Mesenchymal stem cell (in vitro differentiated cells and primary cell): ENCODE measurements at regions not wholly inside any gene's neighbourhood (a gene's known extent, or its start where the extent isn't known, plus 50 kb on each side); places are given as distances from the start of the nearest gene placed in this dataset.
"Not testable (repeated sequence)": the region's sequence is repeated elsewhere in the genome, so short reads cannot be mapped to it uniquely, and the experiment has no call there.

ENCODE experiments used
- DNase-seq: peaks from one replicate; pipeline ENCODE4 v3.0.0-alpha.2; 2013
- H2AFZ ChIP-seq: one replicate; pipeline ENCODE4 v1.6.1; 2013; ENCODE audit warnings: low read depth, mild to moderate bottlenecking, control low read depth, inconsistent platforms, low read length, moderate library complexity
- H2AK5ac ChIP-seq: 2 replicates; pipeline ENCODE4 v1.6.1; 2013; ENCODE audit warnings: low read length, moderate library complexity, mild to moderate bottlenecking, inconsistent platforms; ENCODE audit not compliant: severe bottlenecking
- H2BK120ac ChIP-seq: one replicate; pipeline ENCODE4 v1.6.1; 2013; ENCODE audit warnings: low read depth, mild to moderate bottlenecking, inconsistent platforms, low read length, moderate library complexity
- H2BK12ac ChIP-seq, 2 experiments: one replicate each; pipeline ENCODE4 v1.6.1; 2013; ENCODE audit warnings: inconsistent platforms in 2 of 2, low read length in 2 of 2, mild to moderate bottlenecking in 2 of 2, moderate library complexity in 2 of 2, control low read depth in 1 of 2
- H2BK15ac ChIP-seq: one replicate; pipeline ENCODE4 v1.6.1; 2013; ENCODE audit warnings: mild to moderate bottlenecking, low read depth, inconsistent platforms; ENCODE audit not compliant: poor library complexity, severe bottlenecking
- H2BK5ac ChIP-seq: 2 replicates; pipeline ENCODE4 v1.6.1; 2013; ENCODE audit warnings: low read depth, mild to moderate bottlenecking, low read length, control low read depth, inconsistent platforms; ENCODE audit not compliant: poor library complexity, severe bottlenecking
- H3K14ac ChIP-seq, 2 experiments: one replicate each; pipeline ENCODE4 v1.6.1; 2013; ENCODE audit warnings: inconsistent platforms in 2 of 2, low read length in 2 of 2, control low read depth in 1 of 2, mild to moderate bottlenecking in 1 of 2, moderate library complexity in 1 of 2
- H3K18ac ChIP-seq, 2 experiments: one replicate each; pipeline ENCODE4 v1.6.1; 2013; ENCODE audit warnings: inconsistent platforms in 2 of 2, low read length in 2 of 2, control low read depth in 1 of 2, low read depth in 1 of 2, mild to moderate bottlenecking in 1 of 2
- H3K23ac ChIP-seq, 2 experiments: one replicate each; pipeline ENCODE4 v1.6.1; 2013; ENCODE audit warnings: inconsistent platforms in 2 of 2, low read length in 2 of 2, mild to moderate bottlenecking in 2 of 2, moderate library complexity in 2 of 2, control low read depth in 1 of 2
- H3K27ac ChIP-seq: 2 replicates; pipeline ENCODE4 v1.5.1; 2013; ENCODE audit warnings: mild to moderate bottlenecking, moderate library complexity, low read length, control low read depth, inconsistent platforms; ENCODE audit not compliant: poor library complexity, severe bottlenecking
- H3K27me3 ChIP-seq, 2 experiments: 2 replicates each; pipeline versions ENCODE4 v1.6.1 to v1.7.0; 2013; ENCODE audit warnings: low read length in 2 of 2, mild to moderate bottlenecking in 2 of 2, moderate library complexity in 2 of 2, control low read depth in 1 of 2, inconsistent platforms in 1 of 2; ENCODE audit not compliant: control insufficient read depth in 1 of 2, insufficient read depth in 1 of 2
- H3K36me3 ChIP-seq, 2 experiments: 2 replicates each; pipeline versions ENCODE4 v1.6.1 to v1.7.0; 2013; ENCODE audit warnings: low read length in 2 of 2, control low read depth in 1 of 2, inconsistent platforms in 1 of 2, low read depth in 1 of 2, mild to moderate bottlenecking in 1 of 2; ENCODE audit not compliant: insufficient read depth in 2 of 2, control insufficient read depth in 1 of 2
- H3K4ac ChIP-seq, 2 experiments: one replicate each; pipeline ENCODE4 v1.6.1; 2013; ENCODE audit warnings: inconsistent platforms in 2 of 2, low read length in 2 of 2, mild to moderate bottlenecking in 2 of 2, moderate library complexity in 2 of 2, control low read depth in 1 of 2, low read depth in 1 of 2
- H3K4me1 ChIP-seq: 2 replicates; pipeline ENCODE4 v1.6.1; 2013; ENCODE audit warnings: low read depth, low read length, control low read depth; ENCODE audit not compliant: control insufficient read depth, insufficient read depth
- H3K4me2 ChIP-seq: 2 replicates; pipeline ENCODE4 v1.6.1; 2013; ENCODE audit warnings: low read length, mild to moderate bottlenecking, inconsistent platforms; ENCODE audit not compliant: poor library complexity, severe bottlenecking
- H3K4me3 ChIP-seq, 2 experiments: 2 replicates each; pipeline versions ENCODE4 v1.5.1 to v1.7.0; 2013; ENCODE audit warnings: low read length in 2 of 2, mild to moderate bottlenecking in 2 of 2, control low read depth in 1 of 2, low read depth in 1 of 2; ENCODE audit not compliant: insufficient read depth in 1 of 2
- H3K79me1 ChIP-seq: replicated peaks from 2 replicates; pipeline ENCODE4 v1.6.1; 2013; ENCODE audit warnings: mild to moderate bottlenecking, control low read depth, low read length, inconsistent platforms; ENCODE audit not compliant: poor library complexity, severe bottlenecking
- H3K9ac ChIP-seq: 2 replicates; pipeline ENCODE4 v1.7.0; 2013; ENCODE audit warnings: mild to moderate bottlenecking, low read length, moderate library complexity
- H3K9me3 ChIP-seq: 2 replicates; pipeline ENCODE4 v1.7.0; 2013; ENCODE audit warnings: mild to moderate bottlenecking, low read length; ENCODE audit not compliant: control insufficient read depth
- H4K8ac ChIP-seq: one replicate; pipeline ENCODE4 v1.6.1; 2013; ENCODE audit warnings: inconsistent platforms, mild to moderate bottlenecking, low read length, moderate library complexity
- H4K91ac ChIP-seq: one replicate; pipeline ENCODE4 v1.6.1; 2013; ENCODE audit warnings: mild to moderate bottlenecking, low read length, inconsistent platforms
- WGBS: methylation state at CpG from one replicate; pipeline ENCODE4 v1.1.7; 2013; ENCODE audit warnings: mixed read lengths; 5-methylcytosine and 5-hydroxymethylcytosine counted together

DNA sequence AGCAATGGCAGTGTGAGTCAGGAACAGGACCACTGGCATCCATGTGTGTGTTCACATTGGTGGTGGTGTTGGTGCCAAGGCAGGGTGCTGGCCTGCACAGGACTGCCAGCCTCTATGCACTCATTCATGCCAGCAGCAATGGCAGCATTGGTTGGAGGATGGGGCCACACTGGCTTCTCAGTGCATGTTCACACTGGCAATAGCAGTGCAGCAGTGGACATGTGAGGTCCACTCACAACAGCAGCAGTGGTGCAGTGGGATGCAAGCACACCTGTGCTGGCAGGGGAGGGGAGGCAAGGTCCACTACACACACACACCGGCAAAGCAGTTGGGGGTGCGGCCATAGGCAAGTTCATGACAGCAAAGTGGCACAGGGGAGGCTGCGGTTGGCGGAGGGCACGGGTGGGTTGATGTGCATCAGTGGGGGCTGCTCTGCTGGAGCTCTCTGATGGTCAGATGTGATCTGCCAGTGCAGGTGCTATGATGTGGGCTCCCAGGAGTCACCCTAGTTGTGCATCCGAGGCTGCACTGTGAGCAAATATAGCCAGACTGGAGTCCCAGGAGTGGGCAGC is 57.8 kb upstream of the TNKS2 start:
- no peaks in the 10 kb centered on the region for H3K79me1 ChIP-seq
- H2BK12ac ChIP-seq: no peak overlapping the region
- H3K4me3 ChIP-seq: no peak overlapping the region
- H4K8ac ChIP-seq: no peak overlapping the region
- no peak overlapping the region for H2BK5ac ChIP-seq
- no peak overlapping the region for H3K4ac ChIP-seq
- no peak overlapping the region for H4K91ac ChIP-seq
- H3K4me1 ChIP-seq: peaks cover 4% of the 10 kb centered on the region
- peak overlapping the region in 1 of 2 experiments; percentile 66 for H3K23ac ChIP-seq
- 100% methylated on average over 6 of the region's 6 CpGs for WGBS
- H2BK15ac ChIP-seq: no peak overlapping the region
- H3K18ac ChIP-seq: peak overlapping the region in 1 of 2 experiments; percentile 8
- H2AK5ac ChIP-seq: no peak overlapping the region
- H3K9me3 ChIP-seq: no peaks in the 10 kb centered on the region
- no peak overlapping the region for H2AFZ ChIP-seq
- H3K27me3 ChIP-seq: peaks cover 0 to 34% of the 10 kb centered on the region in 2 experiments
- no peak overlapping the region for H3K4me2 ChIP-seq
- no peak overlapping the region for H3K9ac ChIP-seq
- H3K27ac ChIP-seq: no peak overlapping the region
- H2BK120ac ChIP-seq: no peak overlapping the region
- peak overlapping the region in 1 of 2 experiments; percentile 1 for H3K14ac ChIP-seq
- no peak for DNase-seq
- H3K36me3 ChIP-seq: no peaks in the 10 kb centered on the region

DNA sequence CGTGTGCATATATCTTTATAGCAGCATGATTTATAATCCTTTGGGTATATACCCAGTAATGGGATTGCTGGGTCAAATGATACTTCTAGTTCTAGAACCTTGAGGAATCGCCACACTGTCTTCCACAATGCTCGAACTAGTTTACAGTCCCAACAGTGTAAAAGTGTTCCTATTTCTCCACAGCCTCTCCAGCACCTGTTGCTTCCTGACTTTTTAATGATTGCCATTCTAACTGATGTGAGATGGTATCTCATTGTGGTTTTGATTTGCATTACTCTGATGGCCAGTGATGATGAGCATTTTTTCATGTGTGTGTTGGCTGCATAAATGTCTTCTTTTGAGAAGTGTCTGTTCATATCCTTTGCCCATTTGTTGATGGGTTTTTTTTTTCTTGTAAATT is 66.0 kb upstream of the TNKS2 start:
- not testable (repeated sequence) for H3K9ac ChIP-seq, H3K4me1 ChIP-seq, H2BK15ac ChIP-seq, H3K79me1 ChIP-seq, H3K9me3 ChIP-seq, H2AK5ac ChIP-seq, H3K27ac ChIP-seq, H3K4me2 ChIP-seq, H2AFZ ChIP-seq, H3K27me3 ChIP-seq, H4K8ac ChIP-seq, DNase-seq, H2BK12ac ChIP-seq, H3K36me3 ChIP-seq, H3K4me3 ChIP-seq, H3K18ac ChIP-seq, H4K91ac ChIP-seq, H3K4ac ChIP-seq, H3K14ac ChIP-seq, H3K23ac ChIP-seq, H2BK5ac ChIP-seq, H2BK120ac ChIP-seq
- WGBS: 100% methylated on average over 2 of the region's 3 CpGs

DNA sequence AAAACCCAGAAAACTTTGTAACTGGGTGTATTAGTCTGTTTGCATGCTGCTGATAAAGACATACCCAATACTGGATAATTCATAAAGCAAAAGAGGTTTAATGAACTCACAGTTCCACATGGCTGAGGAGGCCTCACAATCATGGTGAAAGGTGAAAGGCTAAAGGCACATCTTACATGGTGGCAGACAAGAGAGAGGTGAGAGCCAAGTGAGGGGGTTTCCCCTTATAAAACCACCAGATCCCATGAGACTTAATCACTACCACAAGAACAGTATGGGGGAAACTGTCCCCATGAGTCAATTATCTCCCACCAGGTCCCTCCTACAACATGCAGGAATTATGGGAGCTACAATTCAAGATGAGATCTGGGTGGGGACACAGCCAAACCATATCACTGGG is 68.9 kb upstream of the TNKS2 start:
- not testable (repeated sequence) for H3K4me3 ChIP-seq

DNA sequence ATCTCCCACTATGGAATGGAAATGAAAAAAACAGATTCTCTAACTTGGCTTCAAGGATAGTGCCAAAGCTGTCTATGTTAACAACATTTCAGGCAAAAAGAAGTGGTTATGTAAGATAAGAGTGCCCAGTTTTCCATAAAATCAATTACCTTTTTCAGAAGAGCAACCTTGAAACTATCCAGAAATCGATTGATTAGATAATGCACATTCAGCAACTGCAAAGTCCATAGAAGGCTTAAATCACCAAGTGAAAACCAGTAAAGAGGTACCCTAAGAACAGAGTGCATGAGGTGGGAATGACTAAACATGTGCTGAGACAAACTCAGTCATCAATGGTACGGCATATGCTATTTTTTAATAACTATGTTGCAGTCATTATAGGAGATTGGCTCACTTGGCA is 71.9 kb upstream of the TNKS2 start:
- no CpG with 5 or more reads among the region's 2 CpGs for WGBS
- Histone ChIP-seq H4K8ac (no peak overlapping the region), H3K23ac (no peak overlapping the region), H2BK5ac (no peak overlapping the region), H3K4me1 (no peaks in the 10 kb centered on the region), H3K9ac (no peak overlapping the region), H2BK15ac (no peak overlapping the region), H3K4me3 (no peak overlapping the region), H3K4ac (no peak overlapping the region), H2BK12ac (no peak overlapping the region), H3K4me2 (no peak overlapping the region), H3K79me1 (no peaks in the 10 kb centered on the region), H2BK120ac (no peak overlapping the region), H3K14ac (no peak overlapping the region), H4K91ac (no peak overlapping the region), H3K36me3 (no peaks in the 10 kb centered on the region), H2AFZ (no peak overlapping the region), H3K9me3 (no peaks in the 10 kb centered on the region), H3K18ac (no peak overlapping the region), H3K27ac (no peak overlapping the region), H3K27me3 (peaks cover 0 to 16% of the 10 kb centered on the region in 2 experiments), H2AK5ac (no peak overlapping the region)
- DNase-seq: no peak

More for the DNA sequence above, 68.9 kb upstream of the TNKS2 start:
- H3K23ac ChIP-seq, H3K14ac ChIP-seq, DNase-seq, H2AK5ac ChIP-seq, H2BK120ac ChIP-seq, H3K27ac ChIP-seq, H2BK12ac ChIP-seq, H3K27me3 ChIP-seq, H3K4ac ChIP-seq, H3K9me3 ChIP-seq, H4K8ac ChIP-seq, H3K79me1 ChIP-seq, H2BK15ac ChIP-seq, H4K91ac ChIP-seq, H2AFZ ChIP-seq, H3K4me1 ChIP-seq, H3K18ac ChIP-seq, H3K36me3 ChIP-seq, H2BK5ac ChIP-seq, H3K4me2 ChIP-seq, H3K9ac ChIP-seq: not testable (repeated sequence)
